SKM-1 (cell line): ENCODE measurements at regions not wholly inside any gene's neighbourhood (a gene's known extent, or its start where the extent isn't known, plus 50 kb on each side); places are given as distances from the start of the nearest gene placed in this dataset.
"Not testable (repeated sequence)": the region's sequence is repeated elsewhere in the genome, so short reads cannot be mapped to it uniquely, and the experiment has no call there.

ENCODE experiments used
- DNase-seq: peaks from one replicate; lab custom pipeline; 2025; ENCODE audit not compliant: unreplicated experiment; lab: John Stamatoyannopoulos, UW

- no peak for DNase-seq
Observed at GRCh38 chr12:127970491-127970890, 296.5 kb upstream of the TMEM132C start.

- DNase-seq = no peak
Observed at GRCh38 chr12:127980585-127980984, 286.4 kb upstream of the TMEM132C start.

- no peak for DNase-seq
Observed at GRCh38 chr12:127981875-127982274, 285.1 kb upstream of the TMEM132C start.

- not testable (repeated sequence) for DNase-seq
Observed at GRCh38 chr12:127983213-127983791, 283.7 kb upstream of the TMEM132C start.

- DNase-seq = no peak
Observed at GRCh38 chr12:127984386-127985055, 282.4 kb upstream of the TMEM132C start.

GRCh38 chr12:127987199-127987901 is 279.6 kb upstream of the TMEM132C start:
- no peak for DNase-seq

GRCh38 chr12:127991485-127991884 is 275.5 kb upstream of the TMEM132C start:
- DNase-seq = no peak

GRCh38 chr12:127998988-127999387 is 268.0 kb upstream of the TMEM132C start:
- no peak for DNase-seq

- no peak for DNase-seq
Observed at GRCh38 chr12:128004383-128004938, 262.5 kb upstream of the TMEM132C start.

- DNase-seq = no peak
Observed at GRCh38 chr12:128007250-128007649, 259.7 kb upstream of the TMEM132C start.

- no peak for DNase-seq
Observed at GRCh38 chr12:128008341-128008740, 258.6 kb upstream of the TMEM132C start.

GRCh38 chr12:128009108-128009507 is 257.9 kb upstream of the TMEM132C start:
- DNase-seq = no peak

GRCh38 chr12:128012110-128012509 is 254.9 kb upstream of the TMEM132C start:
- no peak for DNase-seq

- DNase-seq = no peak
Observed at GRCh38 chr12:128015276-128015675, 251.7 kb upstream of the TMEM132C start.

- no peak for DNase-seq
Observed at GRCh38 chr12:128018067-128018466, 248.9 kb upstream of the TMEM132C start.

- DNase-seq = no peak
Observed at GRCh38 chr12:128019996-128020544, 246.9 kb upstream of the TMEM132C start.

GRCh38 chr12:128021561-128021960 is 245.4 kb upstream of the TMEM132C start:
- DNase-seq = no peak

GRCh38 chr12:128025589-128026245 is 241.3 kb upstream of the TMEM132C start:
- DNase-seq = no peak

- no peak for DNase-seq
Observed at GRCh38 chr12:128026696-128027574, 240.0 kb upstream of the TMEM132C start.

GRCh38 chr12:128033473-128033872 is 233.5 kb upstream of the TMEM132C start:
- DNase-seq = no peak
